GM19023 (cell line): ENCODE measurements at regions not wholly inside any gene's neighbourhood (a gene's known extent, or its start where the extent isn't known, plus 50 kb on each side); places are given as distances from the start of the nearest gene placed in this dataset.

ENCODE experiments used
- ATAC-seq: cut with Tn5 transposase; IDR thresholded peaks from one replicate; pipeline ENCODE4 v1.9.1; 2021; ENCODE audit warnings: mild to moderate bottlenecking, moderate library complexity; ENCODE audit not compliant: unreplicated experiment

DNA sequence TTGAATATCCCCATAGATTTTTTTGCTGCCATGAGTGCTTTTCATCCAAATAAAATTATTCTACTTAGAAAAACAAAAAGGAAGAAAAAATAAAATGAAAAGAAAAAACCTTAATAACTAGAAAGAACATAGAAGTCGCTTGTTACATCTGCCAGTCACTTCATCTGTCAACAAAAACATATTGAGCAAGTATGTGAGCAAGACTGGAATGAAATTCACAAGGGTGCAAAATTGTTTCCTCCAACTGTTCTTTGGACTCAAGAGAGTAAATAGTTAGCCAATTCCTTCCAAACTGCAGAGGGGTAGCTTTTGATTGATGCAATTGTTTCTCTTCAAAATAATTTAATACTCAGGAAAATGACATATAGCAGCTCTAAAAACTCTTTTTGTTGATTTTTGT, 336.3 kb upstream of the CDH7 start:
- ATAC-seq = no peak

DNA sequence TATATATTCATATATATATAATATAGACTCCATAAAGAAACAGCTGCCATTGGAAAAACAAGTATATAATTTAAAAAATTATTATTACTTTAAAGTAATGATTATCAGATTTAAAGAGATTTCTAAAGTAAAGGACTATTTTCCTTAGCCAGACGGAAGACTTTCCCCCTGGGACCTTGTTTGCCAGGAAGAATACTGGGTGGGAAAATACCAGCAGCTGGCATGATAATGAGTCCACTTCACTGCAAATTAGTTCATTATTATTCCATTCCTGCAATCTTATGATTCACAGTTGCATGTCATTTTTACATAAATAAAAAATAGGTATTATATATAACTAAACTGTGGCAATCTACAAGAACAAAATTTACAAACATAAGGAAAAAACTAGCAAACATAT, 339.8 kb upstream of the CDH7 start:
- no peak for ATAC-seq

DNA sequence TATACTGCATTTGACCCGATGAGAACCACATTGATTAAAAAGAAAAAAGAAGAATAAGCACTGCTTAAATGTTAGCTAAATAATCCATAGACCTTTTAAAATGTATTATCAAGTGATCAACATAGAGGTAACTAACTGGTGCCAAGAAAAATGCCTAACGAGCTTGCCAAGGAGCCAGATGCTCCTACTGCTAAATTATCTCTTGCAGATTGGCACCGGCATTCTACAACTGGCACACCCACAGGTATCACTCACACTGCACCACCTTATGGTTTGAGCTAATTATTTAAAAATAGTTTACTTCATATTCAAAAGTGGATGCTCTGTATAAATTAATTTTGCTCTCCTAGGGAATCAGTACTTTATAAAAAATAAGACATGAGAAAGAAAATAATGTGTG, 341.6 kb upstream of the CDH7 start:
- ATAC-seq = no peak

DNA sequence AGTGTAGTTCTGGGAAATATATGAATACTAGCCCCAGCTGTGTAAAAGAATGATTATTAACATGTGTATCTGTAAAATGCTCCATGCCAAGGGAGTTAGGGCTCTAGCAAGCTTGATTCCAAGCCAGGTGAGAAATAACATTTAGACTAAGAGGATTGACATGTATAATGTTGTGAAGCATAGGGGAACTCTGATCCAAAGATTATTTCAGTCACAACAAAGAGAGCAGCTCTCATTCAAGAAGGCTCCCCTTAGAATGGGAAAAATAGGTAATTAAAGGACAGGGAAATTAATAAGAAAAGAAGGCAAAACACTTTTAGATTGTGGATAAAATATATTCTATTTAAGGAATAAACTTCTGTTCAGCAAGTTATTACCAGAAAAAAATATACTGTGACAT, 347.3 kb upstream of the CDH7 start:
- no peak for ATAC-seq

DNA sequence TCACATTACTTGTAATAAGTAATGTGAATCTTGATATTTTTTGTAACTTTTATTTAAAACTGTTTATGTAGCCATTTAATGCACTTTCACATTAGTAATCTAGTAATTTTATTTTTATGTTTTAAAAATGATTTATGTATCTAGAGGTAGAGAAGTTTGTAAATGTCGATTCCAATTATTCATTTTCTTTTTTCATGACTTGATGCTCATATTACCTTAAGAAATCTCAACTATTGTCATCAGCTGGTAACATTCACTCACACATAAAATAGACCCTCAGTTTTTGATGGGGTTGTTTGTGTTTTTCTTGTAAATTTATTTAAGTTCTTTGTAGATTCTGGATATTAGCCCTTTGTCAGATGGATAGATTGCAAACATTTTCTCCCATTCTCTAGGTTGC, 351.7 kb upstream of the CDH7 start:
- no peak for ATAC-seq

DNA sequence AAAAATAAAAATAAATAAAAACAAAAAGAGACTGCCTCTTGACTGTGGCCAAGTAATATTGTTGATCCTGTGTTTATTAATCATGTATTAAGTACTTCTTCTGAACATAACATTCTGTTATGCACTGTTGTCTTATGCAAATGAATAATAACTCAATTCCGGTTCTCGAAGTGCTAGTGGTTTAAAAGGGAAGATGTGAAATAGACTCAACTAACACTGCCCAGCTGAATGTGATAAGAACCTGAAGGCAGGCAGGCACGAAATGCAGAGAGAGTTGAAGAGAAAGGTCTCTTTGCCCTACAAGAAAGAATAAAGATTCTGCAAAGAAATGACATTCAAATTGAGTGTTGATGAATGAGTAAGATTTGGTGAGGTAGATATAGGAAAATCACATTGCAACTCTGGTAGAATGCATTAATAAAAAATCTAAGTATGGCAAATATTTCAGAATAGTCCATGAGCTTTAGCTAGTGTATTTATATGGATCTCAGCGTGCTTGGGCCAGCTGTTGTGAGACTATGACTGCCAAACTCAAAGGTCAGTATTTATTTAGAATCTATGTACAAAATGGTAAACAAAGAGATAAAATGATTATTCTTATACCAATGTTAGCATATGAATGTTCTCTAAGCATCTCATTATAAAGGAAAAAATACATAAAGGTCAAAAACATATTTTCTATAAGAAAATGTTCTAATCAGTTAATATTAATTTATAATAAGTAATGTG, 352.3 kb upstream of the CDH7 start:
- no peak for ATAC-seq

DNA sequence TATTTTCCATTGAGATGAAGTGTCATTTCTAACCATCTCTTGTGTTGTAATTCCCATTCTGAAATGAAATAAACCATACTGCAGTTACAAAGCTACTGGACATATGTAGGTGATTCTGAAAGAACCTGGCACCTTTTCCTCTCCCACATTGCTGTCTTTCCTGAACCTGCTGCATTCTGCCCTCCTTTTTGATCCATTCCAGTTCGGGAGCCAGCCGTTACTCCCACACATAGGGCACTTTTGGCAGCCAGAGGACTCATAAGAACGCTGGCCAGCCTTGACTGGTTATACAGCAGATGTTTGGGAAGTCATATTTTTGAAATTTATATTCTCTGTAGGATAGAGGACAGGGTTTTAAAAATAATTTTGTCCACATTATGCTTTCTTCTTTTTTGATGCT, 369.8 kb upstream of the CDH7 start:
- no peak for ATAC-seq

DNA sequence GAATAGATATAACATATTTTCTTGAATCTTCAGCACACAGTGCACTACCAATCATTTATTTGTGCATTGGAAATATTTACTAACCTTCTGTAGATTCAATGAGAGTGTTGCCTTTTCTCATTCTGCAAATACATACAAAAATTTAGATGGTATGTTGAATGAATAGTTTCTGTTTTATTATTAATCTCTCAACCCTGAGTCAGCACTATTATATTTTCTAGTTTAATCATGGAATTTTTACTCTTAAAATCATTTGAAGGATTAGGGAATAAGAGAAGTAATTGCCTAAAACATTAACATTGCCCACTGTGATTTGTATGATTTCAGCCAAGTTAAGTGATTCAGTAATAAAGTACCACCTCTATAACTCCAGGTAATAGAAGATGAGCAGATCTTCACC, 370.2 kb upstream of the CDH7 start:
- ATAC-seq = no peak

DNA sequence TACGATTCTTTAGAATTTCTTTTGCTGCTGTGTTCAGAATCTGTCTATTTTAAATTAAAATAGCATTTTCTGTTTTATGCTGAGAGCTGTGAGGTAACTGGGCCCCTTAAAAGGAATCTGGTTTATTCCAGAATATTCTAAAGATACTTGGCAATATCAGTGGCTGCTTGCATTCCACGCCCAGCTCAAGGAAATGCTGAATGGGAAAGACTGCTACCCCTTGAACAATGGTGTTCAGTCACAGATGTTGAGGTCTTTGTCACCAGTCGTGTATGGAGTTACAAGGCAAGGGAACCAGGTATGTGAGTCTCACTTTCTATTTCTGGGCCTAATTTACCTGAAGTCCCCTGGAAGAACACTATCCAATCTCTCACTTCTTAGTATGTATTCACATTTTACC, 377.9 kb upstream of the CDH7 start:
- no peak for ATAC-seq

DNA sequence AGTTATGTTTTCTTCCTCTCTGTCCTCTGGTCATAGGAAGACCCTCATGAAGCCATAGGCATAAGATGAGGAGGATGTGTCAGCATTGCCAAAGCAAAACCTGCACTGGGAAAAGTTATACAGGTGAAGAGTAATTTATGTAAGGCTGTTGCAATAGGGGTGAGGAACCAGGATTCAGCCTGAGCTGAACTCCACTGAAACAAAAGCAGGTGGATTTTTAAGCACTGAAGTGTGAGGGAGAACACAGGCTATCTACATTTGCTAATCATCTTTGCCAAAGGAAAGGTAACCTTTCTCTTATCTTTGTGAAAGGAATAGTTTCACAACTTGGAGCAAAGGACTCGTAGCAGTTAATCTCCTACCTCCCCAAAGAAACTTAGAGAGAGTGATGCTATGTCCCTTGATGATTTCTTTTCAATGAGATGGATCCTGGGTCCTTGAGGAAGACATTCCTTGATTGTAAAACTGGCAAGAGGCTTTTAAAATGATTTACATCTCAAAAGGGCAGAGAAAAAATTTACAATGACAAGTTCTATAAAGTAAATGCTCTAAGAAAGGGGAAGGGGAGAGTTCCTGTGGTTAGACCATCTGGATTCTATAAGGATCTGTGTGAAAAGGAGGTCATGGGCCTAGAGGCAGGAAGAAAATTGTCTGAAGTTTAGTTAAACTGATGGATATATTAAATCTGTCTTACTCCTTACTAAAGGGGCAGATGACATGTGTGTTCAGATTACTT, 385.4 kb upstream of the CDH7 start:
- no peak for ATAC-seq

DNA sequence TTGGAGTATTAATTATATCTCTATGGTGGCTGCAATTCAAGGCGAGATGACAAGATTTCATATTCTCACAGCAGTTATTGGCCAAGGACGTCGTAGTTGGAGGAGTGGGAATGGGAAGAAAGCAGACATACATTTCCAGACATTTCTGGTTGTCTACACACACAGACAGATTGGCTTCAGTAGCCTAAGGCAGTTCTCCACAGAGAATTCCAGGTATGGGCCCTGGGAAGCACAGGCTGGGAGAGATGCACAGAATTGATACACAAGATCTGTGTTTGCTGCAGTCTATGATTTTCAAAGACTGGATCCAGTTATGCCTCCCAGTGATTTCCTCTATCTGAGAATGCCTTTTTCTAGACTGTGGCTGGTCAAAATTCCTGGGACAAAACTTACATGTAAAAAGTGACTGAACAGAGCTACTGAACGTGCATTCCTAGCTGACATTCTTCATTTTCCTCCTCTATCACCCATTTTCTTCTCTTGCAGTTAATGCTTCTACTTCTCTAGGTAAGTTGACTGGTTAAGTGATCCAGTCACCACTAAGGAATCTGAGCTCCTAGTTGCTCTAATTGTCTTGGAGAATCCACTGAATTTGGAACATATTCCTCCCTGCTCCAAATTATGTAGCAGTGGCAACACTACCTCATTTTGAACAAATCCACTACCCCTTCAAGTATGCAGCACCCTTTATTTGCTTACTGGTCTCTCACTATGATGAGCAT, 386.7 kb upstream of the CDH7 start:
- ATAC-seq = no peak

DNA sequence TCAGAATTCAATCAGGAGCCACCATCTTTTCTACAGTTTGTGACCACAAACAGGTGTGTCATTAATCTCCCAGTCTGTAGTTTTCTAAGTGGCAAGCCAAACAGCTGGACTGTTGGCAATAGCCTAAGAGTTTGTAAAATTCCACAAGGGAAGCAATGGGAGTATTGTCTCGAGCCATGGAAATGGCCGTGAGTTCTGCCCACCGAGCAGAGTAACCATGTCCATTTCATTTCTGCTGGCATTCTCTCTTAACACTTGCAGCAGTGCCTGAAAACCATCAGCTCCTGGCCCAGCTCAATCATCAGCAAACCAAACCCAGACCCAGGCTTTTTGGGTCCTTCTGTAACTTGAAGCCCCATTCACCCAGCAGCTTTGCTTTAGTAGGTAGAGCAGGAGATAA, 387.8 kb upstream of the CDH7 start:
- no peak for ATAC-seq

DNA sequence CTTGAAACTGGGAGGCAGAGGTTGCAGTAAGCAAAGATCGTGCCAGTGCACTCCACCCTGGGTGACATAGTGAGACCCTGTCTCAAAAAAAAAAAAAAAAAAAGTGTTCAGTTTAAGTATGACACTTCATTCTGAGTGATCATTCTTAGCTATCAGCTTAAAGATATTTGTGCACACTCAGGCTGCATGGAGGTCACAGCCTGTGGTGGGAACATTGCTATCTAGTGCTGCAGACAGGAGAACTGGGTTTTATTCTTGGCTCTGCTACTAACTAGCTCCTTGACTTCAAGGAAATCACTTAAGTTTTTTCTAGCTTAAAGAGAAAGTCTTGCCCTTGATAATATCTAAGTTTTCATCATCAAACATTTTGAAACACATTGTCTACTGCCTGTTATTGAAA, 391.3 kb upstream of the CDH7 start:
- ATAC-seq = no peak

DNA sequence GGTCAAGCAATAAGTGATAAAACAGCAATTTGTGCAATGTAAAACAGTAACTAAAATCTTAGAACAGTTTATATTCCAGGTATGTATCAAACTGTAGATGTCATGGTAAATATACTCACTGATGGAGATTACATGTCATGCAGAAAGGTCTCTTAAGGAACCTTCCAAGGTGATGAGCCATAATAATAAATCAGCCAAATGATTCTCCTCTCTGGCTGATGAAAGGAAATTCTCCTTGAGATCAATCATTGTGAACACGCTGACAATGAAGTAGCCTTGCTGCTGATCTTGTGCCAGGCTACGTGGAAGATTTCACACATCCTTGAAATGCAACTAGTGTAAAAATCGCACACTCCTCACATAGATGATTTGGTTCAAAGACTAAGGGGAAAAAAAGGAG, 392.5 kb upstream of the CDH7 start:
- no peak for ATAC-seq

DNA sequence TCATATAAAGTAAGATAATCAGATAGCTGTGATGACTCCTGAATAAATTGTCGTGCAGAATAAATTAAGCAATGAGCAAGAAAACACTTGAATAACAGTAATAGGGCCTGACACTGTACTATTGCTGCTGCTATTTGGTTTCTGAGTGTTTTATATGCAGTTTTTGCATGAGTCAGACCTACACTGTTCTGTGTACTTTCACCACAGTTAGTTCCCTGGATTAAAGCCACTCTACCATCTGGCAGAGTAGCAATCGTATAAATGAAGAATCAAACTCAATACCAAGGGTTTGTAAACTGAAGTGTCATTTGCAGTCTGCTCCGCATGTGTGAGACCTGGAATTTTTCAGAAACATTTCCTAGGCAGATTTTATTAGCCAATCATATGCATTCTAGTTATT, 398.6 kb upstream of the CDH7 start:
- ATAC-seq = no peak

DNA sequence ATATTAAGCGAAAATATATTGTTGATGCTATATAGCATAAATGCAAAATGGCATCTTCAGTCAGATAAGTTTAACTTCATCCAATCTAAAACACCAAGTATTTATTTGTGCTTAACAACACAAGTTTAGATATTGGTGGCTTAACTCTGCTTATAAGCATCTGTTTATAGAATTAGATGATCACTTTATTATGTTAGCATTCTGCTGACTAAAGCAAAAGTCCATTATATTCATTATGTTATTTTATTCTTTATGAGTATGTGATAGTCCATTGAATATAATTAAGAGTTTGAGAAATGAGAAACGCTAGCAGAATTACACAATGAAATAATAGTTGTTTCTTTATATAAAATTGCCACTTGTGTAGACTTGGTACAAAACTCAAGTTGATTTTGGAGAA, 401.2 kb upstream of the CDH7 start:
- ATAC-seq = no peak

DNA sequence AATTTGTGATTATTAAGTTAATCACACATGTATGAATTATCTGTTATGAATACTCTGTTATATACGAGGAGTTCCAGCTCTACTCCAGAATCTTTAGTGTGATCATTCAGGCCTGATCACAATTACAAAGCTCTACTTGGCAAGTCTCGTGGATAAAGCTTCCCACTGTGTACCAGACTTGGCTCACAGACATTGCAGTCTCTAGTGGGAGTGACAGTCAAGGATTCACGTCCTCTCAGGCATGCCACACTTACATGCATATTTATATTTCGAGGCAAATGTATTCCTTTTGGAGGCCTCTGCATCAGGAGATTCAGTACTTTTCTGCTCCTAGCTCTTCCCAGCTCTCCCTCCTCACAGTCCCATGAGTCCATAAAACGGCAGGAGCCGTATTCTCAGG, 403.4 kb upstream of the CDH7 start:
- no peak for ATAC-seq

DNA sequence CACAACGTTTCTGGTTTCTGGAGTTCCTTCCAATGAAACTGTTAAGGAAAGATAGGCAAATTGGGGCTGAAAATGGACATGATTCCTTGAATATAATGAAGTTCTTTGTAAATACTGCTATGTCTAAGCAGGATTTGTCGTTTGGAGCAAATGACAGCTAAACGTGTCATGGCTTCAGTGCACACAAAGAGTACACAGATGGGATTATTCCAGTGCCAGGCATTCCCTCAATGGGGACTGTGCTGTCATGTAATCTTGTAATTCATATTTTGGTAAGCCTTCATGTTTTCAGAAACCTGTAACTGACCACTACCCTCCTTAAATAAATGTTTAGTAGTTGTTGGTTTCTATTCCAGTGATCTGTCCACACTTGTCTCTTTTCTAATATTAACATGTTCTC, 404.7 kb upstream of the CDH7 start:
- no peak for ATAC-seq

DNA sequence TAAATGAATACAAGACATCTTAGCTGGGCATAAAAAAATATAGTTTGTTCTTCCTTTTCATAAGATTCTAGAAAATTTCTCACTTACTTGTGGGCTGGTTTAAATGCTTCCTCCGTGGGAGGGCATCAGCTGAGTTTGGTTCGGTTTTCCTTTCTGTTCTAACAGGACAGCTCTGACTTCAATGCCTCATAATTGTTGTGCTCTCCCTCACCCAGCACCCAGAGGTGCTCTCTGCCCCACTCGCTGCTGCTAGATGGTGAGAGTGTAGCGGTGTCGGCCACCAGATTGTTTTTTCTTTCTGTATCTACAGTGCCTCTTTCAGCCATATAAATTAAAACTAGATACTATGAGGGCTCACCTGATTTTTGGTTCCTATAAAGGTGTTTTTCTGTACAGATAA, 407.2 kb upstream of the CDH7 start:
- no peak for ATAC-seq

DNA sequence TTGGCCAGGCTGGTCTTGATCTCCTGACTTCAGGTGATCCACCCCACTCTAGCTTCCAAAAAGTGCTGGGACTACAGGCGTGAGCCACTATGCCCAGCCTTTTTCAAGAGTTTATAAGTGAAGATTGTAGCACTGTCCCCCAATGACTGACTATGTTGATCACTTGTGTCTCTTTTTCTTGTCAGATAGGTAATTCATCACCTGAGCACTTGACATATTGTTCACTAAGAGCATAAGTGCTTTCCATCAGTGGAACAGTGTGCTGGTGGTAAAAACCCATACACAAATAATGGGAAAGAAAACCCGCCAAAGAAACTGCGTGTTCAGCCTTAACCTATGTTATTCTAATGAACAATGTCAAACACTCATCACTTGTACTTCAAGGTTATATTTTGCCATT, 414.4 kb upstream of the CDH7 start:
- no peak for ATAC-seq

DNA sequence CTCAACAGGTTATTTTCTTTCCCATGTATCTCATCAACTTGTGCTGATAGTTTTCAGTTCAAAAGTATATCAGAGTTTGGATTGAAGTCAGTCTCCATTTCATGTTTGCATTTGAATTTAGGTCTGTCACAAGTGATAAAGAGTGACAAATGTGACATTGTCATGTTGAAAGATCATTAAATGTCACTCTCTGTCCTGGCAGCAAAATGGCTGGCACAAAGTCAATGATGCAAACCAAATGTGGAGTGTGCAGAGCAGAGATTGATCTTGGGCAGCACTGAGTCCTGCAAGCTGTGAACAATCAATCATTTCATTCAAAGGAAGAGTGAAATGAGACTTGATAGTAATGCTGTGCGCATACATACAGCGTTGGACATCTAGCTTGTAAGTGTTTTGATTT, 421.8 kb upstream of the CDH7 start:
- no peak for ATAC-seq

DNA sequence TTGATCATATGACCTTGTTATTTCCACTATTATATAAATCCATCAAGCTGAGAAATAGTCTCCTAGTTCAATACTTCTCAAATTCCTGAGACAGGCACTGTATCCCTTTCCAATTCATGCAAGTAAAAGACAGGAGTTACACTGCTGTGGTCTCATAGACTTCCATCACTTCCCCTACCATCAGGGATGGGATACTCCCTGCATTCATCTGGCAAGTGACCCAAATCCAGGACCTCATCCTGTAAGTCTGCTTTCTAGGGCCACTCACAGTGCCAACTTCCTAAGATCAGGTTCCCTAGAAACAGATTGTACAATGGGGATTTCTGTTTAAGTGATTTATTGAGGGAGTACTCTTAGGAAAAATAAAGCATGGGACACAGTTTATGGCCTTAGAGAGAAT, 424.0 kb upstream of the CDH7 start:
- ATAC-seq = no peak
